GM18868 (cell line): ENCODE measurements at regions not wholly inside any gene's neighbourhood (a gene's known extent, or its start where the extent isn't known, plus 50 kb on each side); places are given as distances from the start of the nearest gene placed in this dataset.
A peak's percentile ranks its signal among the peaks of the same experiment; 100 is the strongest.
"Not testable (repeated sequence)": the region's sequence is repeated elsewhere in the genome, so short reads cannot be mapped to it uniquely, and the experiment has no call there.

Experiments
- ATAC-seq: cut with Tn5 transposase; IDR thresholded peaks from one replicate; pipeline ENCODE4 v1.9.1; 2021; ENCODE audit warnings: mild to moderate bottlenecking, moderate library complexity; ENCODE audit not compliant: unreplicated experiment

- no peak for ATAC-seq
These were observed 121.4 kb downstream of the C9orf152 start for GRCh38 chr9:110086537-110086936.

GRCh38 chr9:110087605-110088004 is 120.4 kb downstream of the C9orf152 start:
- ATAC-seq, result no peak

- ATAC-seq, result peak; percentile 42
These were observed 119.9 kb downstream of the C9orf152 start for GRCh38 chr9:110088099-110088498.

- no peak for ATAC-seq
These were observed 118.1 kb downstream of the C9orf152 start for GRCh38 chr9:110089681-110090370.

- no peak for ATAC-seq
These were observed 115.2 kb downstream of the C9orf152 start for GRCh38 chr9:110092792-110093191.

GRCh38 chr9:110093417-110093816 is 114.5 kb downstream of the C9orf152 start:
- no peak for ATAC-seq

- ATAC-seq, result no peak
These were observed 114.1 kb downstream of the C9orf152 start for GRCh38 chr9:110093871-110094270.

- no peak for ATAC-seq
These were observed 112.8 kb downstream of the C9orf152 start for GRCh38 chr9:110095161-110095595.

GRCh38 chr9:110095776-110096175 is 112.2 kb downstream of the C9orf152 start:
- ATAC-seq, result no peak

- ATAC-seq, result not testable (repeated sequence)
These were observed 111.3 kb downstream of the C9orf152 start for GRCh38 chr9:110096674-110097073.

- no peak for ATAC-seq
These were observed 108.5 kb downstream of the C9orf152 start for GRCh38 chr9:110099236-110100095.

GRCh38 chr9:110101531-110102161 is 106.3 kb downstream of the C9orf152 start:
- peak; percentile 74 for ATAC-seq

GRCh38 chr9:110103257-110103656 is 104.7 kb downstream of the C9orf152 start:
- ATAC-seq, result no peak

- ATAC-seq, result no peak
These were observed 103.6 kb downstream of the C9orf152 start for GRCh38 chr9:110104261-110104809.

- ATAC-seq, result no peak
These were observed 102.9 kb downstream of the C9orf152 start for GRCh38 chr9:110105107-110105506.

GRCh38 chr9:110106661-110107060 is 101.3 kb downstream of the C9orf152 start:
- no peak for ATAC-seq

- peak; percentile 28 for ATAC-seq
These were observed 98.4 kb downstream of the C9orf152 start for GRCh38 chr9:110109333-110110092.

GRCh38 chr9:110110154-110110553 is 97.8 kb downstream of the C9orf152 start:
- ATAC-seq, result peak; percentile 84

GRCh38 chr9:110111868-110112267 is 96.1 kb downstream of the C9orf152 start:
- no peak for ATAC-seq

GRCh38 chr9:110112792-110113191 is 95.2 kb downstream of the C9orf152 start:
- no peak for ATAC-seq
